Prostate gland (tissue), 2 donors: ENCODE measurements at regions not wholly inside any gene's neighbourhood (a gene's known extent, or its start where the extent isn't known, plus 50 kb on each side); places are given as distances from the start of the nearest gene placed in this dataset.

Experiments
- DNase-seq: peaks from one replicate; pipeline ENCODE4 v3.0.0-alpha.2; 2019; ENCODE audit warnings: low spot score
- H3K27ac ChIP-seq, 2 donors: fragments of 200-600 bp; sonication (generic); 2 replicates each; pipeline ENCODE4 v1.5.1; 2017 to 2019
- H3K27me3 ChIP-seq: fragments of 200-600 bp; sonication (generic); replicated peaks from 2 replicates; pipeline ENCODE4 v1.5.1; 2019; ENCODE audit not compliant: insufficient read depth
- H3K36me3 ChIP-seq, 2 donors: fragments of 200-600 bp; sonication (generic); 1 replicate in 1 of 2; 2 replicates in 1 of 2; pipeline versions ENCODE4 v1.5.1 to v1.8.1; 2017 to 2019
- H3K4me1 ChIP-seq: fragments of 200-600 bp; sonication (generic); replicated peaks from 2 replicates; pipeline ENCODE4 v1.5.1; 2019
- H3K4me3 ChIP-seq, 2 donors: fragments of 200-600 bp; sonication (generic); 2 replicates each; pipeline ENCODE4 v1.5.1; 2017 to 2019
- H3K9me3 ChIP-seq: fragments of 200-600 bp; sonication (generic); 2 replicates; pipeline ENCODE4 v1.5.1; 2017
- POLR2A ChIP-seq: fragments of 450-650 bp; IDR thresholded peaks from one replicate; pipeline ENCODE4 v1.6.1; 2016; ENCODE audit warnings: antibody characterized with exemption, mild to moderate bottlenecking
- POLR2AphosphoS5 ChIP-seq: sonication (generic); formaldehyde crosslinking; IDR thresholded peaks from one replicate; pipeline ENCODE4 v1.6.1; 2017; ENCODE audit warnings: antibody characterized with exemption
- WGBS: methylation state at CpG from one replicate; pipeline ENCODE4 v1.1.5; 2018; 5-methylcytosine and 5-hydroxymethylcytosine counted together
- intact Hi-C: fragments of 100-400 bp; cut with DNase I; formaldehyde crosslinking; loops from one replicate; pipeline ENCODE4 v1.14.2; 2022
- TF ChIP-seq, protein P1 (sequence below), 4 experiments: fragments of 200-600 bp in 2 of 4; fragments of 450-650 bp in 2 of 4; sonication (generic) in 2 of 4; IDR thresholded peaks; 1 replicate in 3 of 4; 2 replicates in 1 of 4; pipeline ENCODE4 v1.5.1; 2016 to 2019; ENCODE audit warnings: antibody characterized with exemption in 4 of 4, mild to moderate bottlenecking in 2 of 4, moderate library complexity in 2 of 4

DNA sequence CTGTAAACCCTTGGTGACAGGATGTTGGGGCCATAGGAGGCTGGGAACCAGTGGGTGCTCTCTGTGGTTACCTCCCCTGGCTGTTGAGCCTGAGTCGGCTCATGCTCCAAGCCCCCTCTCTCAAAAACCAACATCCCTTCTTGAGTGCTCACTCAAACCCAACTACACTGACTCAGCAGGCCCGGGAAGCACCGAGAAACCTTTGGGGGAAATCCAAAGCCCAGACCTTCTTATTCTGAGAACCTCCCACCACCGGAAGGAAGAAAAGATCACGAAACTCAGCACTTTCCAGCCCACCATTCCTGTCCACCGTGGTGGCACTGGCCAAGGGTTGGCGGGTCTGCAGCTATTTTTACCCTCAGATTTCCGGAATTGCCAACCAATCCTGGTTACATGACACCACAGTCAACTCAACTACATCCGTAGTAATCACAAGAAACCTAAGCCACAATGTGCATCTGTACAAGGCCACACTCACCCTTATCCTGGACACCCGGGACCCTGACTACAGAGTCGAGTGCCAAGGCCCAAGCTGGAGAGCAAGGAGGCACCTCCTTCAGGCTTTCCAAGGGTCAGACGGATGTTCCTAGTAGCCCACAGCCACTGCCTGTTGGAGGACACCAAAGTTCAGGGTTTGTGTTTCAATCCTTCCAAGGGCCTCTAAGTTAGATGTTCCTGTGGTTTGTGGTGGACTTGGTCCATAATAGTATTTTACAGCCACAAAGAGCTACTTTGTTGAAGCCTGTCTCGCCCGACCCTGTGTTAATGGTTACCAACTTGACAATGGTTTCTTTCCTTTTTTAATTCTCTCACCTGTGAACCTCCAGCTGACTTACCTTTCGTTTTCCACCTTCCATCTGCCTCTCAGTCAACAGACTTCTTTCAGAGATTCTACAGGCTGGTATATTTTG is 317.0 kb downstream of the CDC5L start:
- Histone ChIP-seq H3K4me1 (no peaks in the 10 kb centered on the region), H3K27me3 (no peaks in the 10 kb centered on the region), H3K27ac (no peak overlapping the region), H3K9me3 (no peaks in the 10 kb centered on the region), H3K36me3 (no peaks in the 10 kb centered on the region), H3K4me3 (no peak overlapping the region)
- whole genome bisulfite sequencing, result 95% methylated on average over 15 of the region's 15 CpGs
- no peak for DNase-seq
- intact Hi-C loops, result no loop called here
- TF ChIP-seq POLR2AphosphoS5 (no peak), POLR2A (no peak)
- TF ChIP-seq, protein P1, sequence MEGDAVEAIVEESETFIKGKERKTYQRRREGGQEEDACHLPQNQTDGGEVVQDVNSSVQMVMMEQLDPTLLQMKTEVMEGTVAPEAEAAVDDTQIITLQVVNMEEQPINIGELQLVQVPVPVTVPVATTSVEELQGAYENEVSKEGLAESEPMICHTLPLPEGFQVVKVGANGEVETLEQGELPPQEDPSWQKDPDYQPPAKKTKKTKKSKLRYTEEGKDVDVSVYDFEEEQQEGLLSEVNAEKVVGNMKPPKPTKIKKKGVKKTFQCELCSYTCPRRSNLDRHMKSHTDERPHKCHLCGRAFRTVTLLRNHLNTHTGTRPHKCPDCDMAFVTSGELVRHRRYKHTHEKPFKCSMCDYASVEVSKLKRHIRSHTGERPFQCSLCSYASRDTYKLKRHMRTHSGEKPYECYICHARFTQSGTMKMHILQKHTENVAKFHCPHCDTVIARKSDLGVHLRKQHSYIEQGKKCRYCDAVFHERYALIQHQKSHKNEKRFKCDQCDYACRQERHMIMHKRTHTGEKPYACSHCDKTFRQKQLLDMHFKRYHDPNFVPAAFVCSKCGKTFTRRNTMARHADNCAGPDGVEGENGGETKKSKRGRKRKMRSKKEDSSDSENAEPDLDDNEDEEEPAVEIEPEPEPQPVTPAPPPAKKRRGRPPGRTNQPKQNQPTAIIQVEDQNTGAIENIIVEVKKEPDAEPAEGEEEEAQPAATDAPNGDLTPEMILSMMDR (IDR thresholded peaks at IDR 0.05), result no peak

DNA sequence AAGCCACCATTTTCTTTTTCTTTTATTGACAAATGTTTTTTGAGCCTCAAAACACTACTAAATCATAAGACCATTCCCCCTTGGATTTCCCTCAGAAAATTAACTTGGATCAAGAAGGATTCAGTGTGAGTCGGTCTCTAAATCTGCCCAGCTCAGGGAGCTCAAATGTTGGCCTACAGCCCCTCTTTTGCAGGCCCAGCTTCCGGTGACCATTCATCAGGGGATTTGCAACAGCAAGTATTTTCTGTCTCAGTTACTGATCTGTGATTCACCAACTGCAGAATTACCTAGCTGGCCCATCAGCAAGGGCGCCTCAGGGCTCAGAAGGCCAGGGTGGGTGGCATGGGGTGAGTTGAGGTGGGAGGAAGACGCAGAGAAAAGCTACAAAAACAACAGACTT is 318.1 kb downstream of the CDC5L start:
- no peaks in the 10 kb centered on the region for H3K27me3 ChIP-seq
- H3K4me1 ChIP-seq, result no peaks in the 10 kb centered on the region
- no peak for TF ChIP-seq POLR2AphosphoS5
- no peak for TF ChIP-seq POLR2A
- TF ChIP-seq, protein P1 (IDR thresholded peaks at IDR 0.05), result no peak
- no peak overlapping the region for H3K4me3 ChIP-seq
- H3K27ac ChIP-seq, result no peak overlapping the region
- WGBS, result 96% methylated on average over 4 of the region's 4 CpGs
- no peaks in the 10 kb centered on the region for H3K9me3 ChIP-seq
- intact Hi-C loops, result no loop called here
- no peak for DNase-seq
- no peaks in the 10 kb centered on the region for H3K36me3 ChIP-seq

DNA sequence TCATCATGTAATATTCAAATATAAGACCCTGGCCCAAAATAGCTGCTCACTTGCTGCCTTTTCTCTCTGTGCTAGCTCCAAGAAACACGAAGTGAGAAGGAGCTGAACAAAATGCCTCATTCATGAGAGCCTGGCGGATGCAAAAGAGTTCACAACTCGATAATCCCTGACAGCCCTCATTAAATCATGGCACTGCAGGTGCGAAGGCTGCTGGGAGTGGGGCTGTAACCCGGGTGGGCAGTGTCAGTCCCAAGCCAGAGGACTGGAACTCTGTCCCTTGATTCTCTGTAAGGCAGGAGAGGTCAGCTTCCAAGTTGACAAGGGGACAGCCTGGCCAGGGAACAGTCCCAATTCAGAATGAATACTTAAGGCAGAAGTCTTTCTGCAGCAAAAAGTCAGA is 318.5 kb downstream of the CDC5L start:
- Histone ChIP-seq H3K9me3 (no peaks in the 10 kb centered on the region), H3K27me3 (no peaks in the 10 kb centered on the region), H3K4me3 (no peak overlapping the region), H3K27ac (no peak overlapping the region), H3K36me3 (no peaks in the 10 kb centered on the region), H3K4me1 (no peaks in the 10 kb centered on the region)
- intact Hi-C loops, result no loop called here
- no peak for DNase-seq
- WGBS, result 88% methylated on average over 5 of the region's 5 CpGs
- no peak for TF ChIP-seq POLR2AphosphoS5
- TF ChIP-seq POLR2A, result no peak
- TF ChIP-seq, protein P1 (IDR thresholded peaks at IDR 0.05), result no peak

DNA sequence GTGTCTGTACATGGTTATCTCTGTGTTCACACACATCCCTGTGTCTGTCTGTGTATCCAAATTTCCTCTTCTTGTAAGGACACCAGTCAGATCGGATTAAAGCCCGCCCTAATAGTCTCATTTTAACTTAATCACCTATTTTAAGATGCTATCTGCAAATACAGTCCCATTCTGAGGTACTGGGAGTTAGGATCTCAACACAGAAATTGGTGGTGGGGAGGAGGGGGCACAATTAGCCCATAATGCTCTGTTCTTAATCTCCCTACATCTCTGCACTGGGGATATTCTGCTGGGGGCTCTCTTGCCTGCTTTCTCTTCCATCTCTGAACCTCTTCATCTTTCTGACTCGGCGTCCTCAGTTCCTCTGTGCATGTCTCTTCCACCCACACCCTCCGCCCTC is 320.7 kb downstream of the CDC5L start:
- Histone ChIP-seq H3K9me3 (no peaks in the 10 kb centered on the region), H3K27me3 (no peaks in the 10 kb centered on the region), H3K27ac (no peak overlapping the region), H3K4me3 (no peak overlapping the region), H3K36me3 (no peaks in the 10 kb centered on the region), H3K4me1 (peaks cover 2% of the 10 kb centered on the region)
- intact Hi-C loops, result no loop called here
- TF ChIP-seq POLR2AphosphoS5 (no peak), POLR2A (no peak)
- TF ChIP-seq, protein P1 (IDR thresholded peaks at IDR 0.05), result no peak
- 96% methylated on average over 5 of the region's 5 CpGs for WGBS
- DNase-seq, result no peak
